ENCODE measurements at regions not wholly inside any gene's neighbourhood (a gene's known extent, or its start where the extent isn't known, plus 50 kb on each side); places are given as distances from the start of the nearest gene placed in this dataset.

DNA sequence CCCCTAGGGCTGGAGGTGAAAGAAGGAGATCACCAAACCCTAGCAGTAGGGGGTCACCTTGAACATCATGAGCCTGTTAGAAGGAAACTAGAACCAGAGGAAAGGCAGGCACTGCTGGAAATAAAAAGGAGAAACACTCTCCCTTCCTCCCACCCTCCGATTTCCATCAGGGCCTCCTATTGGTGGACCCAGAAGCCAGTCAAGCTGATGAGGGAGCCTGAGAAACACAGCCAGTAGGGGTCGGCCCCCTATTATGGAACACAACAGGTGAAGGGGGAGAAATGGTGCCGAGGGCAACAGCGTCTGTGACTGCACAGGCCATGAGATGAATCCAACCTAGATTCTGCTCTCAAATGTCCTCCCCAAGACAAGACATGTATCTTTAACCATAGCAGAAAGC lies 156.1 kb upstream of the LRFN2 start:
- no peak for TF ChIP-seq CTCF (IDR thresholded peaks at IDR 0.05 in 4 of 5, conservative IDR thresholded peaks at IDR 0.05 in 1 of 5)
- TF ChIP-seq POLR2A (IDR thresholded peaks at IDR 0.05), result no peak
